Stimulated activated CD4-positive, alpha-beta T cell treated with anti-CD3 and anti-CD28 coated beads, Interleukin-15, amount 100 ng/mL, for 48 hours (primary cell): ENCODE measurements at regions not wholly inside any gene's neighbourhood (a gene's known extent, or its start where the extent isn't known, plus 50 kb on each side); places are given as distances from the start of the nearest gene placed in this dataset.

Source experiments
- DNase-seq, 2 donors: peaks; one replicate each; pipeline ENCODE4 v3.0.0-alpha.2; 2020; ENCODE audit warnings: low read depth in 2 of 2

- DNase-seq: no peak
Measured at GRCh38 chr11:116257092-116257491, 515.7 kb downstream of the BUD13 start.

GRCh38 chr11:116256215-116256614, 516.6 kb downstream of the BUD13 start:
- no peak for DNase-seq

GRCh38 chr11:116255321-116255953, 517.4 kb downstream of the BUD13 start:
- DNase-seq: no peak

GRCh38 chr11:116250155-116250554, 522.6 kb downstream of the BUD13 start:
- DNase-seq: no peak

GRCh38 chr11:116249561-116249960, 523.2 kb downstream of the BUD13 start:
- no peak for DNase-seq

GRCh38 chr11:116244889-116245288, 527.9 kb downstream of the BUD13 start:
- no peak for DNase-seq

GRCh38 chr11:116244439-116244838, 528.3 kb downstream of the BUD13 start:
- DNase-seq: no peak

- no peak for DNase-seq
Measured at GRCh38 chr11:116243991-116244390, 528.8 kb downstream of the BUD13 start.

GRCh38 chr11:116242006-116242405, 530.8 kb downstream of the BUD13 start:
- DNase-seq: no peak

- DNase-seq: no peak
Measured at GRCh38 chr11:116240710-116241109, 532.1 kb downstream of the BUD13 start.

GRCh38 chr11:116239247-116239646, 533.5 kb downstream of the BUD13 start:
- DNase-seq: no peak

GRCh38 chr11:116234989-116235568, 537.7 kb downstream of the BUD13 start:
- no peak for DNase-seq

GRCh38 chr11:116233561-116233960, 539.2 kb downstream of the BUD13 start:
- DNase-seq: no peak

GRCh38 chr11:116232364-116232828, 540.4 kb downstream of the BUD13 start:
- DNase-seq: no peak

GRCh38 chr11:116231543-116231942, 541.2 kb downstream of the BUD13 start:
- no peak for DNase-seq

GRCh38 chr11:116230438-116230837, 542.3 kb downstream of the BUD13 start:
- no peak for DNase-seq

GRCh38 chr11:116229236-116229970, 543.4 kb downstream of the BUD13 start:
- DNase-seq: no peak

- no peak for DNase-seq
Measured at GRCh38 chr11:116226731-116227130, 546.1 kb downstream of the BUD13 start.

GRCh38 chr11:116225784-116226585, 546.8 kb downstream of the BUD13 start:
- no peak for DNase-seq

- no peak for DNase-seq
Measured at GRCh38 chr11:116225236-116225635, 547.6 kb downstream of the BUD13 start.

- no peak for DNase-seq
Measured at GRCh38 chr11:116224889-116225200, 547.9 kb downstream of the BUD13 start.

GRCh38 chr11:116224154-116224888, 548.5 kb downstream of the BUD13 start:
- peak; percentile 9 to 12 for DNase-seq
